ENCODE measurements at regions not wholly inside any gene's neighbourhood (a gene's known extent, or its start where the extent isn't known, plus 50 kb on each side); places are given as distances from the start of the nearest gene placed in this dataset.

GRCh38 chr7:42449431-42449830 lies 212.4 kb upstream of the GLI3 start:
- 3% methylated on average over 5 of the region's 5 CpGs for WGBS (ENCODE audit: insufficient coverage, low coverage, missing lambda C conversion rate)
- no peak for ATAC-seq
- no peak overlapping the region for H3K4me2 ChIP-seq (ENCODE audit: insufficient read depth, low read length)
- in situ Hi-C loops (cut with MboI) (no loop called here), intact Hi-C loops (cut with micrococcal nuclease) (no loop called here)
- FAIRE-seq, result no peak
- no peaks in the 10 kb centered on the region for H3K9me3 ChIP-seq (replicated peaks; ENCODE audit: control insufficient read depth, insufficient read depth, low read depth, low read length)
- H3K27me3 ChIP-seq (ENCODE audit: control insufficient read depth in 2 of 2, insufficient read depth in 2 of 2, low read length in 2 of 2), result peaks cover 0 to 4% of the 10 kb centered on the region in 2 experiments; a peak in 1 of 5 replicates
- TF ChIP-seq PRPF4 (IDR thresholded peaks at IDR 0.05; ENCODE audit: insufficient read depth, low read depth, low read length, poor library complexity, severe bottlenecking) (no peak), CGGBP1 (CRISPR knock-in tag; IDR thresholded peaks at IDR 0.05) (no peak), TRIM24 (IDR thresholded peaks at IDR 0.05) (no peak), RBBP5 (IDR thresholded peaks at IDR 0.05; ENCODE audit: borderline replicate concordance, insufficient read depth, low read length, poor library complexity, severe bottlenecking) (no peak), ESRRB (CRISPR knock-in tag; IDR thresholded peaks at IDR 0.05; ENCODE audit: borderline replicate concordance) (no peak), SETDB1 (IDR thresholded peaks at IDR 0.05; ENCODE audit: low read length) (no peak), HDAC2 (IDR thresholded peaks at IDR 0.05) (no peak), EP400 (IDR thresholded peaks at IDR 0.05) (no peak), POLR2AphosphoS2 (IDR thresholded peaks at IDR 0.05; ENCODE audit: low read length) (no peak), ZNF316 (IDR thresholded peaks at IDR 0.05) (no peak)
- no TSS peak for BruUV-seq (replicated peaks)
- POLR2A ChIA-PET, result no interaction called here
- CTCF ChIA-PET (ENCODE audit: low intra/inter-chr PET ratio), result no interaction called here
- no peak overlapping the region for H3K27ac ChIP-seq (ENCODE audit: extremely low read depth, low read depth, low read length)
- H4K20me1 ChIP-seq (replicated peaks; ENCODE audit: control insufficient read depth, insufficient read depth, low read length), result no peaks in the 10 kb centered on the region; the same call in 1 of the 2 replicates
- no peaks in the 10 kb centered on the region for H3K36me3 ChIP-seq (ENCODE audit: control insufficient read depth, insufficient read depth, low read length)
- H2AFZ ChIP-seq (ENCODE audit: low read depth, low read length), result no peak overlapping the region
- no peaks in the 10 kb centered on the region for H3K9me1 ChIP-seq (ENCODE audit: control insufficient read depth, insufficient read depth, low read length)
- no peak overlapping the region for H3K9ac ChIP-seq (ENCODE audit: insufficient read depth in 1 of 2, low read depth in 2 of 2, low read length in 2 of 2)
- no peaks in the 10 kb centered on the region for H3K4me1 ChIP-seq (replicated peaks in 1 of 2; ENCODE audit: control insufficient read depth in 2 of 2, insufficient read depth in 2 of 2, low read length in 2 of 2)
- no peak overlapping the region for H3K4me3 ChIP-seq
- DNase-seq (ENCODE audit: extremely low read depth in 1 of 4, low spot score in 3 of 4), result no peak
- H3K79me2 ChIP-seq (ENCODE audit: control insufficient read depth, insufficient read depth, low read length), result no peaks in the 10 kb centered on the region

Data from K562 (cell line).